ENCODE measurements at regions not wholly inside any gene's neighbourhood (a gene's known extent, or its start where the extent isn't known, plus 50 kb on each side); places are given as distances from the start of the nearest gene placed in this dataset.

GRCh38 chr2:210756855-210757254 is 200.5 kb downstream of the CPS1 start:
- Histone ChIP-seq H3K4me1 (ENCODE audit: insufficient read depth, low read length, poor library complexity, severe bottlenecking) (no peaks in the 10 kb centered on the region), H3K4me2 (ENCODE audit: low read length) (no peak overlapping the region), H3K79me2 (ENCODE audit: insufficient read depth, low read depth, low read length) (no peaks in the 10 kb centered on the region), H3K4me3 (ENCODE audit: low read depth, low read length, poor library complexity, severe bottlenecking) (no peak overlapping the region), H3K36me3 (ENCODE audit: insufficient read depth, low read length) (no peaks in the 10 kb centered on the region), H3K9me3 (ENCODE audit: low read length) (no peaks in the 10 kb centered on the region), H3K9me2 (ENCODE audit: insufficient read depth, low read length) (no peaks in the 10 kb centered on the region), H2AFZ (ENCODE audit: low read length) (no peak overlapping the region), H3K27ac (ENCODE audit: low read depth, low read length, poor library complexity, severe bottlenecking) (no peak overlapping the region), H4K20me1 (ENCODE audit: insufficient read depth, low read length) (no peaks in the 10 kb centered on the region)
- no peak for DNase-seq (ENCODE audit: low spot score)
- TF ChIP-seq EZH2phosphoT487 (IDR thresholded peaks at IDR 0.05; ENCODE audit: borderline replicate concordance, low read depth, low read length) = no peak
- TF ChIP-seq, protein P1, sequence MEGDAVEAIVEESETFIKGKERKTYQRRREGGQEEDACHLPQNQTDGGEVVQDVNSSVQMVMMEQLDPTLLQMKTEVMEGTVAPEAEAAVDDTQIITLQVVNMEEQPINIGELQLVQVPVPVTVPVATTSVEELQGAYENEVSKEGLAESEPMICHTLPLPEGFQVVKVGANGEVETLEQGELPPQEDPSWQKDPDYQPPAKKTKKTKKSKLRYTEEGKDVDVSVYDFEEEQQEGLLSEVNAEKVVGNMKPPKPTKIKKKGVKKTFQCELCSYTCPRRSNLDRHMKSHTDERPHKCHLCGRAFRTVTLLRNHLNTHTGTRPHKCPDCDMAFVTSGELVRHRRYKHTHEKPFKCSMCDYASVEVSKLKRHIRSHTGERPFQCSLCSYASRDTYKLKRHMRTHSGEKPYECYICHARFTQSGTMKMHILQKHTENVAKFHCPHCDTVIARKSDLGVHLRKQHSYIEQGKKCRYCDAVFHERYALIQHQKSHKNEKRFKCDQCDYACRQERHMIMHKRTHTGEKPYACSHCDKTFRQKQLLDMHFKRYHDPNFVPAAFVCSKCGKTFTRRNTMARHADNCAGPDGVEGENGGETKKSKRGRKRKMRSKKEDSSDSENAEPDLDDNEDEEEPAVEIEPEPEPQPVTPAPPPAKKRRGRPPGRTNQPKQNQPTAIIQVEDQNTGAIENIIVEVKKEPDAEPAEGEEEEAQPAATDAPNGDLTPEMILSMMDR (conservative IDR thresholded peaks at IDR 0.05; ENCODE audit: low read length) = no peak
- ChIA-PET POLR2A (interaction anchor here (0.6 to 1.0 kb wide), 2 partner anchors 14 to 27 kb away, joined by 3 read pairs; no protein-coding TSS in a partner anchor), CTCF (ENCODE audit: unreplicated experiment) (no interaction called here)
- no TSS peak for BruUV-seq (replicated peaks)
- intact Hi-C loops (cut with micrococcal nuclease; ENCODE audit: unreplicated experiment) = no loop called here

GRCh38 chr2:210762604-210763588 is 206.5 kb downstream of the CPS1 start:
- Histone ChIP-seq H3K36me3 (ENCODE audit: insufficient read depth, low read length) (no peaks in the 10 kb centered on the region), H3K9me2 (ENCODE audit: insufficient read depth, low read length) (no peaks in the 10 kb centered on the region), H3K9me3 (ENCODE audit: low read length) (no peaks in the 10 kb centered on the region), H3K4me3 (ENCODE audit: low read depth, low read length, poor library complexity, severe bottlenecking) (no peak overlapping the region), H3K4me2 (ENCODE audit: low read length) (no peak overlapping the region), H2AFZ (ENCODE audit: low read length) (no peak overlapping the region), H4K20me1 (ENCODE audit: insufficient read depth, low read length) (no peaks in the 10 kb centered on the region), H3K79me2 (ENCODE audit: insufficient read depth, low read depth, low read length) (no peaks in the 10 kb centered on the region), H3K27ac (ENCODE audit: low read depth, low read length, poor library complexity, severe bottlenecking) (no peak overlapping the region), H3K4me1 (ENCODE audit: insufficient read depth, low read length, poor library complexity, severe bottlenecking) (no peaks in the 10 kb centered on the region)
- TF ChIP-seq, protein P1 (conservative IDR thresholded peaks at IDR 0.05; ENCODE audit: low read length) = no peak
- TF ChIP-seq EZH2phosphoT487 (IDR thresholded peaks at IDR 0.05; ENCODE audit: borderline replicate concordance, low read depth, low read length) = no peak
- ChIA-PET CTCF (ENCODE audit: unreplicated experiment) (no interaction called here), POLR2A (interaction anchor here (0.7 kb wide), 1 partner anchor 17 kb away, joined by 3 read pairs; no protein-coding TSS in a partner anchor)
- DNase-seq (ENCODE audit: low spot score) = no peak
- intact Hi-C loops (cut with micrococcal nuclease; ENCODE audit: unreplicated experiment) = no loop called here
- no TSS peak for BruUV-seq (replicated peaks)
